Hematopoietic multipotent progenitor cell (in vitro differentiated cells): ENCODE measurements at regions not wholly inside any gene's neighbourhood (a gene's known extent, or its start where the extent isn't known, plus 50 kb on each side); places are given as distances from the start of the nearest gene placed in this dataset.

Source experiments
- DNase-seq, 3 donors: peaks; one replicate each; pipeline ENCODE4 v3.0.0-alpha.2; 2011 to 2015; ENCODE audit warnings: low read depth in 2 of 3, low spot score in 2 of 3

GRCh38 chr2:226023946-226024345, 624.4 kb downstream of the NYAP2 start:
- DNase-seq: no peak

- DNase-seq: no peak
Observed at GRCh38 chr2:226023383-226023782, 623.9 kb downstream of the NYAP2 start.

GRCh38 chr2:226020956-226021355, 621.4 kb downstream of the NYAP2 start:
- no peak for DNase-seq

- DNase-seq: no peak
Observed at GRCh38 chr2:226020176-226020575, 620.7 kb downstream of the NYAP2 start.

- DNase-seq: no peak
Observed at GRCh38 chr2:226018641-226019040, 619.1 kb downstream of the NYAP2 start.

- DNase-seq: no peak
Observed at GRCh38 chr2:226017537-226017936, 618.0 kb downstream of the NYAP2 start.

GRCh38 chr2:226017107-226017506, 617.6 kb downstream of the NYAP2 start:
- DNase-seq: no peak

GRCh38 chr2:226011716-226012450, 612.4 kb downstream of the NYAP2 start:
- no peak for DNase-seq

GRCh38 chr2:226002438-226002837, 602.9 kb downstream of the NYAP2 start:
- DNase-seq: peak in 2 of 3 donors; percentile 9 to 14

GRCh38 chr2:226001716-226002115, 602.2 kb downstream of the NYAP2 start:
- DNase-seq: no peak

- DNase-seq: no peak
Observed at GRCh38 chr2:225999692-226000091, 600.2 kb downstream of the NYAP2 start.

- DNase-seq: no peak
Observed at GRCh38 chr2:225998653-225999052, 599.1 kb downstream of the NYAP2 start.

- no peak for DNase-seq
Observed at GRCh38 chr2:225998116-225998515, 598.6 kb downstream of the NYAP2 start.

GRCh38 chr2:225996462-225996828, 596.9 kb downstream of the NYAP2 start:
- no peak for DNase-seq

- DNase-seq: no peak
Observed at GRCh38 chr2:225995796-225996461, 596.4 kb downstream of the NYAP2 start.

- no peak for DNase-seq
Observed at GRCh38 chr2:225994748-225995405, 595.4 kb downstream of the NYAP2 start.

GRCh38 chr2:225993430-225993829, 593.9 kb downstream of the NYAP2 start:
- DNase-seq: no peak

- DNase-seq: no peak
Observed at GRCh38 chr2:225989809-225990208, 590.3 kb downstream of the NYAP2 start.

GRCh38 chr2:225980372-225980771, 580.9 kb downstream of the NYAP2 start:
- DNase-seq: no peak

GRCh38 chr2:225971433-225971832, 571.9 kb downstream of the NYAP2 start:
- DNase-seq: no peak

GRCh38 chr2:225948903-225949302, 549.4 kb downstream of the NYAP2 start:
- DNase-seq: no peak

- no peak for DNase-seq
Observed at GRCh38 chr2:225938991-225939390, 539.5 kb downstream of the NYAP2 start.
